ENCODE measurements at regions not wholly inside any gene's neighbourhood (a gene's known extent, or its start where the extent isn't known, plus 50 kb on each side); places are given as distances from the start of the nearest gene placed in this dataset.

GRCh38 chr3:150062492-150062891, 91.8 kb upstream of the PFN2 start (continued):
- no peak for TF ChIP-seq ZNF687 (IDR thresholded peaks at IDR 0.05)
- no peak for TF ChIP-seq MEF2B (IDR thresholded peaks at IDR 0.05; ENCODE audit: partially characterized antibody, poor library complexity, severe bottlenecking)

GRCh38 chr3:150061288-150062024, 90.8 kb upstream of the PFN2 start:
- DNase-seq (ENCODE audit: low read depth, low spot score): no peak
- Histone ChIP-seq H3K27ac (ENCODE audit: control insufficient read depth, insufficient read depth) (no peak overlapping the region), H3K9me3 (replicated peaks; ENCODE audit: control insufficient read depth, insufficient read depth, low read length) (no peaks in the 10 kb centered on the region), H3K4me1 (ENCODE audit: control insufficient read depth, insufficient read depth, low read length) (no peaks in the 10 kb centered on the region), H3K4me2 (ENCODE audit: control insufficient read depth, insufficient read depth) (no peak overlapping the region), H3K4me3 (no peak overlapping the region), H4K20me1 (ENCODE audit: control insufficient read depth, insufficient read depth) (no peaks in the 10 kb centered on the region), H3K27me3 (replicated peaks in 1 of 2; ENCODE audit: control insufficient read depth in 2 of 2, insufficient read depth in 2 of 2, low read length in 1 of 2) (no peaks in the 10 kb centered on the region; a peak in 1 of 4 replicates), H3K79me2 (ENCODE audit: control insufficient read depth, insufficient read depth, low read length) (no peaks in the 10 kb centered on the region), H3K36me3 (ENCODE audit: control insufficient read depth in 2 of 2, insufficient read depth in 2 of 2, low read length in 1 of 2) (no peaks in the 10 kb centered on the region), H2AFZ (ENCODE audit: control insufficient read depth, low read depth, low read length) (no peak overlapping the region), H3K9ac (ENCODE audit: control insufficient read depth, insufficient read depth, low read length) (no peak overlapping the region)
- intact Hi-C loops (cut with micrococcal nuclease; ENCODE audit: unreplicated experiment) (no loop called here), in situ Hi-C loops (cut with MboI) (no loop called here)
- POLR2A ChIA-PET: no interaction called here
- no peak for TF ChIP-seq KLF5 (IDR thresholded peaks at IDR 0.05; ENCODE audit: partially characterized antibody)
- TF ChIP-seq ZBTB33 (IDR thresholded peaks at IDR 0.05): no peak
- no peak for TF ChIP-seq RFX5 (IDR thresholded peaks at IDR 0.05; ENCODE audit: low read depth, low read length)
- no peak for TF ChIP-seq BCL3 (IDR thresholded peaks at IDR 0.05; ENCODE audit: borderline replicate concordance, insufficient read depth, low read depth, low read length, poor library complexity, severe bottlenecking)
- no peak for TF ChIP-seq MXI1 (IDR thresholded peaks at IDR 0.05; ENCODE audit: low read depth, low read length)
- TF ChIP-seq SIX5 (IDR thresholded peaks at IDR 0.05; ENCODE audit: low read depth, low read length, severe bottlenecking): no peak
- no peak for TF ChIP-seq CTCF (IDR thresholded peaks at IDR 0.05 in 2 of 3, conservative IDR thresholded peaks at IDR 0.05 in 1 of 3; ENCODE audit: control insufficient read depth in 2 of 3, extremely low read depth in 1 of 3, insufficient read depth in 1 of 3, low read depth in 3 of 3, low read length in 3 of 3)
- no peak for TF ChIP-seq ZNF384 (IDR thresholded peaks at IDR 0.05; ENCODE audit: borderline replicate concordance, low read depth, low read length)
- TF ChIP-seq NFYA (IDR thresholded peaks at IDR 0.05; ENCODE audit: borderline replicate concordance, low read depth, low read length): no peak
- ATAC-seq: no peak
- no TSS peak for BruUV-seq (replicated peaks)
- WGBS (ENCODE audit: insufficient coverage, insufficient replicate concordance, low lambda C conversion rate, missing lambda C conversion rate): 47% methylated on average over 4 of the region's 4 CpGs
- SMC1A ChIA-PET (ENCODE audit: uncharacterized antibody, unreplicated experiment): no interaction called here
- no peak for FAIRE-seq
- RAD21 ChIA-PET (ENCODE audit: unreplicated experiment): interaction anchor here (1.1 kb wide), 1 partner anchor 53 kb away, joined by 3 read pairs; no protein-coding TSS in a partner anchor
- CTCF ChIA-PET: no interaction called here
